ENCODE measurements at regions not wholly inside any gene's neighbourhood (a gene's known extent, or its start where the extent isn't known, plus 50 kb on each side); places are given as distances from the start of the nearest gene placed in this dataset.

GRCh38 chr6:14366315-14366714 is 248.7 kb downstream of the CD83 start:
- no peak for DNase-seq

GRCh38 chr6:14366872-14367271 is 249.3 kb downstream of the CD83 start:
- DNase-seq: no peak

GRCh38 chr6:14367296-14367695 is 249.7 kb downstream of the CD83 start:
- no peak for DNase-seq

- DNase-seq: no peak
Measured at GRCh38 chr6:14369717-14370116, 252.1 kb downstream of the CD83 start.

- no peak for DNase-seq
Measured at GRCh38 chr6:14371530-14371929, 254.0 kb downstream of the CD83 start.

- DNase-seq: no peak
Measured at GRCh38 chr6:14372734-14373489, 255.3 kb downstream of the CD83 start.

GRCh38 chr6:14373648-14374437 is 256.3 kb downstream of the CD83 start:
- no peak for DNase-seq

- no peak for DNase-seq
Measured at GRCh38 chr6:14375930-14376329, 258.4 kb downstream of the CD83 start.

GRCh38 chr6:14379568-14379967 is 262.0 kb downstream of the CD83 start:
- no peak for DNase-seq

GRCh38 chr6:14380086-14380820 is 262.7 kb downstream of the CD83 start:
- DNase-seq: no peak

- DNase-seq: no peak
Measured at GRCh38 chr6:14380901-14381828, 263.6 kb downstream of the CD83 start.

- no peak for DNase-seq
Measured at GRCh38 chr6:14381829-14382677, 264.5 kb downstream of the CD83 start.

- no peak for DNase-seq
Measured at GRCh38 chr6:14382678-14383236, 265.2 kb downstream of the CD83 start.

GRCh38 chr6:14383393-14384174 is 266.0 kb downstream of the CD83 start:
- DNase-seq: no peak

GRCh38 chr6:14384175-14384949 is 266.8 kb downstream of the CD83 start:
- no peak for DNase-seq

GRCh38 chr6:14386263-14386662 is 268.7 kb downstream of the CD83 start:
- DNase-seq: no peak

GRCh38 chr6:14386668-14387067 is 269.1 kb downstream of the CD83 start:
- DNase-seq: no peak

- no peak for DNase-seq
Measured at GRCh38 chr6:14388371-14388770, 270.8 kb downstream of the CD83 start.

All from right lung (tissue), 2 donors.